ENCODE measurements at regions not wholly inside any gene's neighbourhood (a gene's known extent, or its start where the extent isn't known, plus 50 kb on each side); places are given as distances from the start of the nearest gene placed in this dataset.
A peak's percentile ranks its signal among the peaks of the same experiment; 100 is the strongest.

- in situ Hi-C loops (cut with MboI; ENCODE audit: low sequenced_read_pairs) = no loop called here
- no peaks in the 10 kb centered on the region for H3K36me3 ChIP-seq (replicated peaks)
- H3K4me3 ChIP-seq = no peak overlapping the region
- DNase-seq (ENCODE audit: low spot score in 2 of 2) = peak; percentile 46
- peaks cover 7% of the 10 kb centered on the region; the same call in 1 of the 2 replicates for H3K4me1 ChIP-seq
- H3K9me3 ChIP-seq = no peaks in the 10 kb centered on the region
- H3K27me3 ChIP-seq (ENCODE audit: low read depth) = no peaks in the 10 kb centered on the region
Observed at GRCh38 chr14:44316647-44317440, 190.2 kb downstream of the FSCB start.

- peak; percentile 15 to 90 for DNase-seq (ENCODE audit: low spot score in 2 of 2)
- no peaks in the 10 kb centered on the region for H3K9me3 ChIP-seq
- peaks cover 9% of the 10 kb centered on the region for H3K4me1 ChIP-seq
- H3K36me3 ChIP-seq (replicated peaks) = no peaks in the 10 kb centered on the region
- H3K4me3 ChIP-seq = no peak overlapping the region
- H3K27me3 ChIP-seq (ENCODE audit: low read depth) = no peaks in the 10 kb centered on the region
- in situ Hi-C loops (cut with MboI; ENCODE audit: low sequenced_read_pairs) = no loop called here
Observed at GRCh38 chr14:44309331-44309730, 197.8 kb downstream of the FSCB start.

- Histone ChIP-seq H3K4me3 (no peak overlapping the region), H3K4me1 (peaks cover 7% of the 10 kb centered on the region), H3K27me3 (ENCODE audit: low read depth) (no peaks in the 10 kb centered on the region), H3K9me3 (no peaks in the 10 kb centered on the region), H3K36me3 (replicated peaks) (no peaks in the 10 kb centered on the region)
- in situ Hi-C loops (cut with MboI; ENCODE audit: low sequenced_read_pairs) = no loop called here
- DNase-seq (ENCODE audit: low spot score in 2 of 2) = peak; percentile 44 to 95
Observed at GRCh38 chr14:44300916-44301315, 206.2 kb downstream of the FSCB start.

- in situ Hi-C loops (cut with MboI; ENCODE audit: low sequenced_read_pairs) = no loop called here
Observed at GRCh38 chr14:44297437-44297836, 209.6 kb downstream of the FSCB start.

GRCh38 chr14:44291366-44291915 lies 215.6 kb downstream of the FSCB start:
- Histone ChIP-seq H3K36me3 (replicated peaks) (no peaks in the 10 kb centered on the region), H3K9me3 (no peaks in the 10 kb centered on the region), H3K4me1 (no peaks in the 10 kb centered on the region), H3K4me3 (no peak overlapping the region), H3K27me3 (ENCODE audit: low read depth) (no peaks in the 10 kb centered on the region)
- DNase-seq (ENCODE audit: low spot score in 2 of 2) = no peak
- in situ Hi-C loops (cut with MboI; ENCODE audit: low sequenced_read_pairs) = no loop called here

More at GRCh38 chr14:44297437-44297836, 209.6 kb downstream of the FSCB start:
- H3K4me1 ChIP-seq = peaks cover 7% of the 10 kb centered on the region
- H3K9me3 ChIP-seq = no peaks in the 10 kb centered on the region
- H3K27me3 ChIP-seq (ENCODE audit: low read depth) = no peaks in the 10 kb centered on the region
- no peak for DNase-seq (ENCODE audit: low spot score in 2 of 2)
- H3K36me3 ChIP-seq (replicated peaks) = no peaks in the 10 kb centered on the region
- H3K4me3 ChIP-seq = no peak overlapping the region

GRCh38 chr14:44287858-44288257 lies 219.2 kb downstream of the FSCB start:
- in situ Hi-C loops (cut with MboI; ENCODE audit: low sequenced_read_pairs) = no loop called here
- no peak overlapping the region for H3K4me3 ChIP-seq

GRCh38 chr14:44286201-44286600 lies 220.9 kb downstream of the FSCB start:
- in situ Hi-C loops (cut with MboI; ENCODE audit: low sequenced_read_pairs) = no loop called here
- H3K36me3 ChIP-seq (replicated peaks) = no peaks in the 10 kb centered on the region
- DNase-seq (ENCODE audit: low spot score in 2 of 2) = no peak
- no peaks in the 10 kb centered on the region for H3K27me3 ChIP-seq (ENCODE audit: low read depth)
- no peaks in the 10 kb centered on the region for H3K4me1 ChIP-seq
- H3K9me3 ChIP-seq = no peaks in the 10 kb centered on the region
- no peak overlapping the region for H3K4me3 ChIP-seq

More at GRCh38 chr14:44287858-44288257, 219.2 kb downstream of the FSCB start:
- Histone ChIP-seq H3K4me1 (no peaks in the 10 kb centered on the region), H3K9me3 (no peaks in the 10 kb centered on the region), H3K27me3 (ENCODE audit: low read depth) (no peaks in the 10 kb centered on the region), H3K36me3 (replicated peaks) (no peaks in the 10 kb centered on the region)
- DNase-seq (ENCODE audit: low spot score in 2 of 2) = no peak

- no peaks in the 10 kb centered on the region for H3K36me3 ChIP-seq (replicated peaks)
- no peak overlapping the region for H3K4me3 ChIP-seq
- no peaks in the 10 kb centered on the region for H3K4me1 ChIP-seq
- in situ Hi-C loops (cut with MboI; ENCODE audit: low sequenced_read_pairs) = no loop called here
- H3K9me3 ChIP-seq = no peaks in the 10 kb centered on the region
- no peaks in the 10 kb centered on the region for H3K27me3 ChIP-seq (ENCODE audit: low read depth)
- no peak for DNase-seq (ENCODE audit: low spot score in 2 of 2)
Observed at GRCh38 chr14:44283836-44284235, 223.2 kb downstream of the FSCB start.

GRCh38 chr14:44279357-44279756 lies 227.7 kb downstream of the FSCB start:
- no peaks in the 10 kb centered on the region for H3K4me1 ChIP-seq
- H3K4me3 ChIP-seq = no peak overlapping the region
- in situ Hi-C loops (cut with MboI; ENCODE audit: low sequenced_read_pairs) = no loop called here
- no peaks in the 10 kb centered on the region for H3K36me3 ChIP-seq (replicated peaks)
- DNase-seq (ENCODE audit: low spot score in 2 of 2) = no peak
- no peaks in the 10 kb centered on the region for H3K9me3 ChIP-seq
- no peaks in the 10 kb centered on the region for H3K27me3 ChIP-seq (ENCODE audit: low read depth)

GRCh38 chr14:44271637-44272036 lies 235.4 kb downstream of the FSCB start:
- no peaks in the 10 kb centered on the region for H3K27me3 ChIP-seq (ENCODE audit: low read depth)
- no peak overlapping the region for H3K4me3 ChIP-seq
- peaks cover 4% of the 10 kb centered on the region; the same call in 1 of the 2 replicates for H3K4me1 ChIP-seq
- no peaks in the 10 kb centered on the region for H3K9me3 ChIP-seq
- no peak for DNase-seq (ENCODE audit: low spot score in 2 of 2)
- in situ Hi-C loops (cut with MboI; ENCODE audit: low sequenced_read_pairs) = no loop called here
- no peaks in the 10 kb centered on the region for H3K36me3 ChIP-seq (replicated peaks)

- Histone ChIP-seq H3K9me3 (no peaks in the 10 kb centered on the region), H3K27me3 (ENCODE audit: low read depth) (no peaks in the 10 kb centered on the region), H3K4me3 (no peak overlapping the region), H3K4me1 (peaks cover 4% of the 10 kb centered on the region; the same call in 1 of the 2 replicates), H3K36me3 (replicated peaks) (no peaks in the 10 kb centered on the region)
- DNase-seq (ENCODE audit: low spot score in 2 of 2) = no peak
- in situ Hi-C loops (cut with MboI; ENCODE audit: low sequenced_read_pairs) = no loop called here
Observed at GRCh38 chr14:44271006-44271405, 236.1 kb downstream of the FSCB start.

- Histone ChIP-seq H3K9me3 (no peaks in the 10 kb centered on the region), H3K4me1 (no peaks in the 10 kb centered on the region), H3K36me3 (replicated peaks) (no peaks in the 10 kb centered on the region), H3K27me3 (ENCODE audit: low read depth) (no peaks in the 10 kb centered on the region), H3K4me3 (no peak overlapping the region)
- DNase-seq (ENCODE audit: low spot score in 2 of 2) = no peak
- in situ Hi-C loops (cut with MboI; ENCODE audit: low sequenced_read_pairs) = no loop called here
Observed at GRCh38 chr14:44265246-44265645, 241.8 kb downstream of the FSCB start.

- in situ Hi-C loops (cut with MboI; ENCODE audit: low sequenced_read_pairs) = no loop called here
- Histone ChIP-seq H3K27me3 (ENCODE audit: low read depth) (no peaks in the 10 kb centered on the region), H3K9me3 (no peaks in the 10 kb centered on the region; the same call in 1 of the 2 replicates), H3K4me3 (no peak overlapping the region), H3K4me1 (no peaks in the 10 kb centered on the region), H3K36me3 (replicated peaks) (no peaks in the 10 kb centered on the region)
- DNase-seq (ENCODE audit: low spot score in 2 of 2) = no peak
Observed at GRCh38 chr14:44215660-44216059, 291.4 kb downstream of the FSCB start.

- H3K9me3 ChIP-seq = no peaks in the 10 kb centered on the region; the same call in 1 of the 2 replicates
- in situ Hi-C loops (cut with MboI; ENCODE audit: low sequenced_read_pairs) = no loop called here
Observed at GRCh38 chr14:44211718-44212117, 295.4 kb downstream of the FSCB start.

More at GRCh38 chr14:44211718-44212117, 295.4 kb downstream of the FSCB start:
- Histone ChIP-seq H3K27me3 (ENCODE audit: low read depth) (no peaks in the 10 kb centered on the region), H3K4me3 (no peak overlapping the region), H3K36me3 (replicated peaks) (no peaks in the 10 kb centered on the region), H3K4me1 (no peaks in the 10 kb centered on the region)
- no peak for DNase-seq (ENCODE audit: low spot score in 2 of 2)

All from HAP-1 (cell line).